ENCODE measurements at regions not wholly inside any gene's neighbourhood (a gene's known extent, or its start where the extent isn't known, plus 50 kb on each side); places are given as distances from the start of the nearest gene placed in this dataset.
"Not testable (repeated sequence)": the region's sequence is repeated elsewhere in the genome, so short reads cannot be mapped to it uniquely, and the experiment has no call there.

- H3K27ac ChIP-seq = no peak overlapping the region
- no peak for TF ChIP-seq CTCF (conservative IDR thresholded peaks at IDR 0.05)
- TF ChIP-seq ZFX (IDR thresholded peaks at IDR 0.05) = no peak
Measured at GRCh38 chr13:39920613-39921012, 265.2 kb downstream of the COG6 start.

DNA sequence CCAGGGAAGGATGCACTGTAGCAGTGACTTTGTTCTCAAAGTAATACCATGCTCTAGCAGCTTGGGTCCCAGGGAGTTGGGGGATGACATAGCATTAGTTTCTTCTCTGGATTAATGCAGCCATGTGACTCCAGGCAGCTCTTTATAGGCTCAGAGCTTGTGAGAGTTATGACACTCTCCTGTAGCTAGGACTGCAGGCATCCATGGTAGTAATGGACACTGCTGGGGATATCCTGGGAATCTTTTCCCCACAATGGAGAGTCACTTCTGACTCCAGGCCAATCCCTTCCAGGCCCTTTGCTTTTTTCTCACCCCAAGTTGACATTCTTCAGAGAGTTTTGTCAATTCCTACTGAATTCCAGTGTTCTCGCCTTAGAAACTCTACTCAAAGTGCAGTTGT, 270.9 kb downstream of the COG6 start:
- H3K27ac ChIP-seq = no peak overlapping the region
- no peak for TF ChIP-seq CTCF (conservative IDR thresholded peaks at IDR 0.05)
- TF ChIP-seq ZFX (IDR thresholded peaks at IDR 0.05) = no peak

GRCh38 chr13:39928261-39928660, 272.8 kb downstream of the COG6 start:
- TF ChIP-seq ZFX (IDR thresholded peaks at IDR 0.05) (no peak), CTCF (conservative IDR thresholded peaks at IDR 0.05) (no peak)
- H3K27ac ChIP-seq = no peak overlapping the region

- no peak overlapping the region for H3K27ac ChIP-seq
- TF ChIP-seq CTCF (conservative IDR thresholded peaks at IDR 0.05) (no peak), ZFX (IDR thresholded peaks at IDR 0.05) (no peak)
Measured at GRCh38 chr13:39929583-39929982, 274.1 kb downstream of the COG6 start.

GRCh38 chr13:39930060-39930459, 274.6 kb downstream of the COG6 start:
- TF ChIP-seq ZFX (IDR thresholded peaks at IDR 0.05) = no peak
- TF ChIP-seq CTCF (conservative IDR thresholded peaks at IDR 0.05) = no peak
- H3K27ac ChIP-seq = no peak overlapping the region

DNA sequence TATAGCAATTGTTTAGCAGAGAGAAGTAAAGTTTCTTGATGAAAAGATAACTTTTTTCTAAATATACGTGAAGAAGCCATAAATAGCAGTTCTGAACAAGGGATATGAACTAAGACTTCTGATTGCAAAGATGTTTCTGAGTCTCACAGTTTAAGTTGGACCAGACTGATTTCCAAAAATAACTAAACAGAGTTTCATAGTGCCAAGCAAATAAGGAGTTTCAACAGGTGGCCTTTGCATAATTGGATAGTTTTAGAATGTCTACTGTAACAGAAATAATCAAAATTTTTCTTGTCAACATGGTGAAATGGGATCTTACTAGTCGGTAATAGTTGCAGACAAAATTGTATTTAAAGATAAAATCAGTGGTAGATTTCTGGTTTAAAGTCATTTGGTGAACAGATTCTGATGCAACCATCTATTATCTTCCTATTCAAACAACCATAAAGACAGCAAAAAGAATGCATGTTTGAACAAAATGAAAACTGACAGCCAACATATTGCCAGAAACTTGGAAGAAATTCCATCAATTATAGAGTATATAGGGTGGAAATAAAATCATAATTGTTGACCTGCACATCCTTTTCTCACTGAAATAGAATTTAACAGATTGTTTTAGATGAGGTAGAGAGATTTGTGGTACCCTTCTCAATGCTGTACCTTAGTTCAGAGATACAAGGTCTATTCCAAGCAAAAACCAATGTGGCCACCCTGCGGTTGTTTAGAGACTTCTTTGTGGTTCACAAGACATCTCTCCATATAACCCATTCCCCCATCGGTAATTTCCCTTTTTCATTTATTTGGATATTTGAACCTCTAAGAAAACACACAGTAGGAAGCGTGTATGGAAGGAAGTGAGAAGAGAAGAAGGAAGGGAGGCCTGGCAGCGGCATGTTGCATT, 275.3 kb downstream of the COG6 start:
- TF ChIP-seq ZFX (IDR thresholded peaks at IDR 0.05) (no peak), CTCF (conservative IDR thresholded peaks at IDR 0.05) (no peak)
- H3K27ac ChIP-seq = no peak overlapping the region

- no peak overlapping the region for H3K27ac ChIP-seq
- no peak for TF ChIP-seq ZFX (IDR thresholded peaks at IDR 0.05)
- no peak for TF ChIP-seq CTCF (conservative IDR thresholded peaks at IDR 0.05)
Measured at GRCh38 chr13:39931505-39931904, 276.0 kb downstream of the COG6 start.

GRCh38 chr13:39932514-39932913, 277.1 kb downstream of the COG6 start:
- not testable (repeated sequence) for H3K27ac ChIP-seq

Data from C4-2B (cell line).